ENCODE measurements at regions not wholly inside any gene's neighbourhood (a gene's known extent, or its start where the extent isn't known, plus 50 kb on each side); places are given as distances from the start of the nearest gene placed in this dataset.
"Not testable (repeated sequence)": the region's sequence is repeated elsewhere in the genome, so short reads cannot be mapped to it uniquely, and the experiment has no call there.

DNA sequence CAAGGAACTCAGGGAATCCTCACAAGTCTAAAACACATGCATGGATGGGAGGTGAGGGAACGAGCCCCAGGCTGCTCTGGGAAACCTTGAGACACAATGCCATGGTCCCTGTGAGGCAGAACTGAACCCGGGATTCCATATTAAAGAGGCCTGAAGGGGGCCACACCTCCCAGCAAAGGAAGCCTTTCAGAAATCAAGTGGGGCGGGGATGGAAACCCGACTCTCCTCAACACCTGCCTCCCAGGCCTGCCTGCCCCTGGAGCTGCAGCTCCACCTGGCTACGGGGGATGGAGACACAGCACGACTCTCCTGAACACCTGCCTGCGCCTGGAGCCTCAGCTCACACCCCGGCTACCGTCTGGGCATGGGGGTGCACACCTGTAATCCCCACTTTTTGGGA, 77.8 kb upstream of the LPCAT1 start:
- H3K4me3 ChIP-seq (ENCODE audit: low read length): not testable (repeated sequence)

DNA sequence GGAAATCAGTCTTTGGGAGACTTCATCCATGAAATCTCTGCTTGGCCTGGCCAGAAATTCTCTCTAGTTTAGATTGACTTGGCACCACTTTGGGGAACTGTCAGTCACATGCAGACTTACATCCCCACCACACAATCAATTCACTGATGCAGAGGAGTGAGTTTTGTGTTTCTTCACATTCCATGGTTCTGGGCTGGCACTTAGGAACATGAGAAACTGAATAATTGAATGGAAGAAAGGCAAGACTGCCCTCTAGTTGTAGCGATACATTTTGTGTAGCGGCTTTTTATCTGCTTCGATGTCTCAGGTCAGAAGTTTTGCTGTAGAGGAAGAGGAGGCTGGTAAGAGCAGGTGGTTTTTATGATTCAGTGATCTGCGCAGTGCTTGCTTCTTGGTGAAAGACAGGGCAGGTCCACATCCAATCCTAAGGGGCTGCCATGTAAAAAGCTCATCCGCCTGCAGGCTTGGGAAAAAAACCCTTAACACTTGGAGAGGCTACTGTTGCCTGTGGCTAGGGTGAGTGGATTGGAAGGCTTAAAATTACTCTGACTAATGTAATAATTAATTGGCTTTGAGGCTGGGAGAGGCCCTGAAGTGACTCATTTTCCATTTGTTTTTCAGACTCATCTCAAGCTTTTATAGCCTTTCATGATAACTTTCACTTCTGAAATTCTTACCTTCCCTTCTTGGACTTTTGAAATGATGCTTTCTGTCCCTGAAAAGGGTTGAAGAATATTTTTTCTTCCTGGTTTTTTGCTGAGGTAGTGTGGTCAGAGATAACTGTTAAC, 75.4 kb upstream of the LPCAT1 start:
- H3K4me3 ChIP-seq (ENCODE audit: low read length): not testable (repeated sequence)

DNA sequence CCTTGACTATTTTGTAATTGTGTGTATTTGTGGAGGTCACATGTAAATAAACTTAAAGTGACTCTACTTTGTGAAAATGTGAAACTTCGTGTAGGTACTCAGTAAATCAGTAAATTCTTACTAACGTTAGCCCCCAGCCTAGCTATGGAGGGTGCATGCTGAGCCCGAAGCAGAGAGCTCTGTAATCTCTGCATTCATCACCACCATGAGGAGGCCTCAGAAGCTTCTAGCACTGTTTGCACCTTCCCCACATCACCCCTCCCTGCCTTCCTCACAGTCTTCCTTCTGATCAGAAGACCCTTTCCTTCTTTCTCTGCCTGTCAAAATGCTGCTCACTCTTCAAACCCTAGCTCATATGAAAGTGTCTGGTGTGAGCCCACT, 73.3 kb upstream of the LPCAT1 start:
- not testable (repeated sequence) for H3K4me3 ChIP-seq (ENCODE audit: low read length)

DNA sequence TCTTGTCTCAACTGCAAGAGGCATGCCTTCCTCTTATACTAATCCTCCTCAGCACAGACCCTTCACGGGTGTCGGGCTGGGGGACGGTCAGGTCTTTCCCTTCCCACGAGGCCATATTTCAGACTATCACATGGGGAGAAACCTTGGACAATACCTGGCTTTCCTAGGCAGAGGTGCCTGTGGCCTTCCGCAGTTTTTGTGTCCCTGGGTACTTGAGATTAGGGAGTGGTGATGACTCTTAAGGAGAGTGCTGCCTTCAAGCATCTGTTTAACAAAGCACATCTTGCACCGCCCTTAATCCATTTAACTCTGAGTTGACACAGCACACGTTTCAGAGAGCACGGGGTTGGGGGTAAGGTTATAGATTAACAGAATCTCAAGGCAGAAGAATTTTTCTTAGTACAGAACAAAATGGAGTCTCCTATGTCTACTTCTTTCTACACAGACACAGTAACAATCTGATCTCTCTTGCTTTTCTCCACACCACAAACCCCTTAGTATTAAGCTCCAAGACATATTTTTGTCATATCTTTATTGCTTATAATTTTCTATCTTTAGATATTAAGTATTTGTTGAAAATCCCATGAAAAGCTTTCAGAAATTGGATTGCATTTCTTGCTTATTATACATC, 72.8 kb upstream of the LPCAT1 start:
- not testable (repeated sequence) for H3K4me3 ChIP-seq (ENCODE audit: low read length)

DNA sequence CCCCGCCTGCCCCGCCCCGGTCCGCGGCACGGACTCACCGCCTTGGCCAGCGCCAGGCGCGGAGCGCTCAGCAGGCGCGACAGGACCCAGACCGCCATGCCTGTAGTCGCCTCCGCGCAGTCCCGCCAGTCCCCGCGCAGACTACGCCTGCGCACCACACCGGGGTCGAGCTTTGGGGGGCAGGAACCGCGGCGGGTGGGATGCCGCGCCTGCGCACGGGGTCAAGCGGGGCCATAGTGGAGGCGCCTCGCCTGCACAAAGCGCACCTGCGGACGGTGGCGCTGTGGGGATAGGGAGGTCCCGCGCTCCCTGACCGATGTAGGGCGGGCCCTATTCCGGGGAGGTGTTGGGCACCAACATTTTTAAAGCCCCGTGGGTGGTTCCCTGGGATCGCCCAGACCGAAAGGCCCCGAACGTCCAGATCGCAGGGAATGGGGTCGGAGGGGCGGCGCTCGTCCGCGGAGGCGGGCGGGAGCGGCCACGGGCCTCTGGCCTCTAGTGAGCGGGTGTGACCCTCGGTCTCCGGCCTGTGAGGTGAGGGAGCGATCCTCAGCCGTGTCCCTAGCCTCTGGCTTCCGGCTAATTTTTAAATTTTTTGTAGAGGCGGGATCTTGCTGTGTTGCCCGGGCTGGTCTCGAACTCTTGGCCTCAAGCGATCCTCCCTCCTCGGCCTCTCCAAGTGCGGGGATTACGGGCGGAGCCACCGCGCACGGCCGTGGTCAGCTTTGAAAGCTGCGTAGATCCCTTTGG, 70.8 kb upstream of the LPCAT1 start:
- TF ChIP-seq ZNF274 (IDR thresholded peaks at IDR 0.05; ENCODE audit: low read depth, low read length): no peak
- peak overlapping the region; percentile 98 for H3K4me3 ChIP-seq (ENCODE audit: low read length)

DNA sequence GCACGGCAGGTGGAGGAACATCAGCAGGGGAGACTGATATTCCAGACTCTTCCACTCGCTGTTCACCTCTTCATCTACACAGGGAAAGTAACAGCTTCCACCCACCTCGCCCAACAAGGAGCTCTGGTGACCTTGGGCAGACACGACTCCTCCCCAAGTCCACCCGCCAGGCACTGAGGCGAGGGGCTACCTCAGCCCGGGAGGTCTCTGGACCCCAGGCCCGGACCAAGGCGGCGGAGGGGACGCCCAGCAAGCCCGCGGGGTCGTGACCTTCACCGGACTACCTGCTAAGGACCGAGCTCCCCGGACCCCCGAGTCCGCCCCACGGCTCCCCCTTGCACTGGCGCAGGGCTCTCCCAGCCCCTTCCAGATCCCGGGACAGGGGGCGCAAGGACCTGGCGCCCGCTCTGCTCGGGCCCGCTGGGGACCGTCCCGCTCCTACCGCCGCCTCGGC, 70.2 kb upstream of the LPCAT1 start:
- H3K4me3 ChIP-seq (ENCODE audit: low read length): peak overlapping the region; percentile 98
- no peak for TF ChIP-seq ZNF274 (IDR thresholded peaks at IDR 0.05; ENCODE audit: low read depth, low read length)

DNA sequence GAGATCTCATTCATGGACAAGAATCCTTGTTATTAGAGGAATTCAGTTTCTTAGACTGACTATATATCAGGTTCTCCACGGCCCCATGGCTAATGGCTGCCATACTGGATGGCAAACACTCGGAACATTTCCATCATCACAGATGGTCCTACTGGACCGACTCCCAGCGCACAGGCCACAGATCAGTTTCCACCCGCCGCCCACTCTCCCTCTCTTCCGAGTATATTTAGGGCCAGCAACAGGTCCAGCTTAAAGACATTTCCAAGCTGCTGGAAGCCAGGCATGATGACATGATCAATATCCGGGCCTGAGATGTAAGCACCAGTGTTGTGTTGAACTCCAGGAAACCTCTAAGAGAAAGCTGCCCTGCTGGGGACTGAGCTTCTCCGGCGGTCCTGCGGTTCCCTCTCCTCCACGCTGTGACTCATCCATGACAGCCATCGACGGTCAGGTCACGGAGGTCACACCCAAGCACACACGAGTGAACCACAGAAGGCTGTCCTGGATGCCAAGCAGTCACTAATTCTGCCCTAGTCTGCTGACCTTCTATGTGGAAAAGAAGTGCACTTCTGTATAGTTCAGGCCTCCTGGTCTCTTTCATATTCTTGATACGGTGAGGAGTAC, 64.4 kb upstream of the LPCAT1 start:
- not testable (repeated sequence) for H3K4me3 ChIP-seq (ENCODE audit: low read length)

DNA sequence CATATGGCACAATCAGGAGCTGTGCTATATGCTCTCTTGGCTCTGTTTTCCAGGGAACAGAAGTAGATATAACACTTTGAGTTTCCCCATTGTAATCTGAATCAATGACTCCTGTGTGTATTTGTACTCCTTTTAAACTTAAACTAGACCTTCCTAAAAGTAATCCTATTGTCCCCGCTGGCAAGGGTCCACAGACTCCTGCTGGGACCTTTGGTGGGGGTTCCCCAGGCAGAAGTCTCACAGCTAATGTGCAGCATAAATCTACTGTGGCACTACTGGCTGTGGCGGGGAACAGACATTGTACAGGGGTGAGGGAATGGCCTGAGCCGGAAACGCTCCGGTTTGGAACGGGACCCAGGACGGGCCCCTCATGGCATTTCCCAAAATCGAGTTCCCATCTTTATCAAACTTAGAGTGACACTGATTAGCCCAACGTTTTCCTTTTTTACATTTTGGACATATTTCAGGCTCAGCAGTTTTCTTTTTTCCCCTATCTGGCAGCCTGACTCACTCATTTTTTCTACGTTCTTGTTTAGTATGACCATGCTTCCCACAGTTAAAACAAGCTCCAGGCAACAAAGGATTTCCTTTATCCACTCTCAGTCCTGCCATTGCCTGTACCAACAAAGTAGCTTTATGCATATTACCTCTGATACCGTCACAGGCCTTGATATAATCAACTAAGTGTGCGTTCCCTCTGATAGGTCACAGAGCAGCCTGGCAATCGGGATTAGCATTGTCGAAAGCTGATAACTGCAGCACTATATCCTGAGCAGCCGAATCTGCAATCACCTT, 59.5 kb upstream of the LPCAT1 start:
- H3K4me3 ChIP-seq (ENCODE audit: low read length): not testable (repeated sequence)

DNA sequence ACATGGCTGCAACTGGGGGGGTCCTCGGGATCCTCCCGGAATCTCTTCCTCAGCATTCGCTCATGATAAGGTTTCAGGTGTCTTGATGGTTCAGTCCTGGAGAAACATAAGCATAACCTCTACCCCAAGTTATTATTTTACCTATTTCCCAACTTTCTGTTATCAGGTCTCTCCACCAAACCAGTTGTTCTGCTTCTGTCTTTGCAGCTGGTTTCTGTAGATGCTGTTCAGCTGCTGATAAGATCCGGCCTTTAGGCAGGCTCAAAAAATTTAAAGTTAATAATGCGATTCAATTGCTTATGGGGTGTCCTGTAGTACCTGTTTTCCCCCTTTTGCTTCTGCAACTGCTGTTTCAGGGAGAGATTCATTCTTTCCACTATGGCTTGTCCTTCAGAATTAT, 55.6 kb upstream of the LPCAT1 start:
- not testable (repeated sequence) for H3K4me3 ChIP-seq (ENCODE audit: low read length)

DNA sequence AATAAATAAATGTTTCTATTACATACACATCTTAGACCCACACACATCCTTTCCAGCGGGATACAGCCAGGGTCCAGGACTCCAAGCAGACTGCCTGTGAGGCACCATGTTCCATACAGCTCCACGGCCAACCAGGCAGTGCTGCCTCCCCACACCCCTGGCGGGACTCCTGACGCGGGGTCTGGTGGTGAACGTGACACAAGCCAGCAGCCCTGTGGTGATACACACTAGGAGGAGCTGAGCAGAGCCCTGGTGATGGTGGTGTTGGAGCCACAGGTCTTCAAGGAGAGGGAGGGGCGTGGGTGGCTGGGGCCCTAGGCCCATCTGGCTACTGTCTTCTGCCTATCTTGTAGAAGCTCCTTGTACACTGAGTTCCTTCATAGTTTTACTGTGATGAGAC, 53.1 kb upstream of the LPCAT1 start:
- not testable (repeated sequence) for H3K4me3 ChIP-seq (ENCODE audit: low read length)

DNA sequence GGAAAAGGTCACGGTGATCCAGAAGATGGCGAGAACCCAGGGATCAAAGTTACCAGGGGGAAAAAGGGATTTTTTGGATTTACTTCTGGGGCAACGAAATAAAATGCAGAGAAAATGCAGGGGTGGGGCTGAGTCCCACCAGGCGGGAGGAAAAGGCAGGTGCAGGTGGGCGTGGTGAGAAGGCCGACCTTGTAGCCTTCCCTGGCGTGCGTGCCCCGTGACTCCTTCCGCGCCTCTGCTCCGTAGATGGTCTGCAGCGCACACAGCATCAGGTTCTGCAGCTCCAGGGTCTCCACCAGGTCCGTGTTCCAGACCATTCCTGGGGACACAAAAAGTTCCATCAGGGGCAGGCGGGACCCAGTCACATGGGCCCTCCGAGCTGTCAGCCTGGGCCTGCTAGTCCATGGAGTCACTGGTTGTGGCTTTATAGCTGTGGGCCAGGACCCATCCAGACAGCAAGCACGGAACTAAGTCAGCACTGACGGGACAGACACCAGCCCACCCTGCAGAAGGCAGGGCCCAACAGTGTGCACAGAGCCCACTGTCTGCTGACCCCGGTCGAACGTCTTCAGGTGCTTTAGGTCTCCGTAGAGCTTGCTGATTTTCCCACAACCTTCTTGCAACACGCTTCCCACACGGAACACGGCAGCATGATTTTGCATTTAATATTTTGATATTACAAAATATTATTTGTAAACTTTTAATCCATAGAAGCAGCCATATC, 52.4 kb upstream of the LPCAT1 start:
- H3K4me3 ChIP-seq (ENCODE audit: low read length): not testable (repeated sequence)

DNA sequence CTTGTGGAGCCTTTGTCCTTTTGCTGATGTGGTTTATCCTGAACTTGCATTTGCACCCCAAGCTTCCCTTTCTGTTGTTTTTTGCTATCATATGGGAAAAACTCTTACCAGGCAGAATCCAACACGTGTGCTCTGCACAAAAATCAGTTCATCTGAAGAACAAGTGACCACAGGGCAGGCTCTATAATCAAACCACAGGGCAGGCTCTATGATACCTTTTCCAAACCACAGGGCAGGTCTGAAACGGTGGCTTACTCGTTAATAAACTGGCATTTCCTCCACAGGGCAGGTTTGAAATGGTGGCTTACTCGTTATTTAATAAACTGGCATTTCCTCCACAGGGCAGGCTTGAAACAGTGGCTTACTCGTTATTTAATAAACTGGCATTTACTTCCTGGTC, 51.7 kb upstream of the LPCAT1 start:
- H3K4me3 ChIP-seq (ENCODE audit: low read length): not testable (repeated sequence)

DNA sequence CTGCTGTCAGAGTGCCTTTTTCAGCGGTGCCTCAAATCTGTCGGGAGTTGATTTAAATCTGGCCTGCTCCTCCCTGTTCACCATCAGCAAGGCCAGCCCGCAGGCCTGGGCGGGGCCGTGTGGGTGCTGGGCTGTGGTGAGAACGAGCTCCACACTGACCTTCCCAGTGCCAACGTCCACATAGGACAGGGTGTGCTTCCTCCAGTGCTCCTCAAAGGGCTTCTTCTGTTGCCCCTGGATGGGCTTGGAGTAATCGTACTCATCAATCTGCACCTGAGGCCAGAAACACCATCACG, 50.2 kb upstream of the LPCAT1 start:
- H3K4me3 ChIP-seq (ENCODE audit: low read length): not testable (repeated sequence)

DNA sequence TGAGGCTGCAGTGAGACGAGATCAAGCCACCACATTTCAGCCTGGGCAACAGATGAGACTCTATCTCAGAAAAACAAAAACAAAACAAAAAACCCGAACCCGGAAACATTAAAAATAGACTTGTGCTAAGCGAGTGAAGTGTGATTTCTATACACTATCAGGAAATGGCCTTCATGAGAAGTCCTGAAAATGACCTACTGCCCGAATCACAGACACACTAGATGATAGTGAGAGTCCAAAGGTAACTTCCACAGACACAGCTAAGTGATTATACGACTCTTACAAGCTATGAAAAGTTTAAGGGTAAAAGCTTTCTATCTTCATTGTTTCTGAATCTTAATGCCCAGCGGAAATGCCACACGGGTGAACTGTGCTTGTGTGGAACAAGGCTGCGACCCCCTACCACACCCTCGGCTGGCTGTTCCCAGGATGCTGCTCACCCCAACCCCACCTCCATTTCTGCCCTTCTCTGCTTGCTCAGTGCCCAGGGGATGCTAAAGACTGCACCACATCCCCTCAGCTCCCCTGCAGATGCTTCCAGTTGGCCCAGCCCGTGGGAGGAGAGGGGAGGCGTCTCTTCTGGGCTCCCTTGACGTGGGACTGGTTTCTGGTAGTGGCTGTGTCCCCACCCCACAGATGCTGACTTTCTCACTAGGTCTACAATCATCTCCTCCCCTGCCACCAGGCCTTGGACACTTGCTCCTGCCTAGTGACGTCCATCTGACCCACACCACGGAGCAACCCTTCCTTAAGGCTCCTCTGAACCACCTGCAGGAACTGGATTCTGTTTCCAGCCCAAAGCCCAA, 49.7 kb upstream of the LPCAT1 start:
- not testable (repeated sequence) for H3K4me3 ChIP-seq (ENCODE audit: low read length)

All from GM08714 (cell line).